ENCODE measurements at regions not wholly inside any gene's neighbourhood (a gene's known extent, or its start where the extent isn't known, plus 50 kb on each side); places are given as distances from the start of the nearest gene placed in this dataset.

DNA sequence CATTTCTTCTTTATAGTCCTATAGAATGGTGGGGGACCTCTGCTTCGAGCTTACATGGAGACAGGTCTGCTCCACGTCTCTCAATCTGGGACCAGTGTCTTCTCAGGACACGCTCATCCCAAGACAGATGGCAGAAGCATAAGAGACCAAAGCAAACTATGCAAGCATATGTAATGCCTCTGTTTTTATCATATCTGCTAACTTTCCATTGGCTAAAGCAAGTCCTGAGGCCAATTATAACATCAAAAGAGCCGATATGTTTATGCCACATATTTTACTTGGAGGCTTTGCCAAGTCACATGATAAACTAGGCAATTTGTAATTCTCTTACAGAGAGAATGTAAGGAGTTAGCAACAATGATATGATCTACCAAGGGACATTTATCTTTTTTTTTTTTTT, 102.6 kb upstream of the NRBF2 start:
- ChIA-PET POLR2A (no interaction called here), RAD21 (ENCODE audit: low non-redundant PET in 1 of 2, low total read pairs in 2 of 2, uncharacterized antibody in 2 of 2, unreplicated experiment in 2 of 2) (no interaction called here), CTCF (no interaction called here)
- Histone ChIP-seq H3K27ac (ENCODE audit: low read depth, low read length) (no peak overlapping the region), H3K9ac (ENCODE audit: low read length) (no peak overlapping the region), H3K36me3 (ENCODE audit: control insufficient read depth in 1 of 2, insufficient read depth in 2 of 2, low read length in 2 of 2) (no peaks in the 10 kb centered on the region), H3K79me2 (ENCODE audit: insufficient read depth, low read length) (no peaks in the 10 kb centered on the region), H3K4me2 (ENCODE audit: low read length) (no peak overlapping the region), H3K4me1 (ENCODE audit: control insufficient read depth in 1 of 2, insufficient read depth in 2 of 2, low read length in 2 of 2) (no peaks in the 10 kb centered on the region), H3K9me3 (ENCODE audit: control insufficient read depth in 1 of 2, insufficient read depth in 1 of 2, low read depth in 1 of 2, low read length in 2 of 2) (no peaks in the 10 kb centered on the region), H3K9me2 (ENCODE audit: insufficient read depth) (no peaks in the 10 kb centered on the region), H3K27me3 (ENCODE audit: insufficient read depth, low read length) (no peaks in the 10 kb centered on the region), H3K4me3 (replicated peaks in 1 of 2; ENCODE audit: low read depth in 1 of 2, low read length in 2 of 2) (no peak overlapping the region), H2AFZ (ENCODE audit: low read depth, low read length, poor library complexity, severe bottlenecking) (no peak overlapping the region), H4K20me1 (ENCODE audit: insufficient read depth) (no peaks in the 10 kb centered on the region; the same call in 1 of the 2 replicates)
- TF ChIP-seq POLR2AphosphoS5 (IDR thresholded peaks at IDR 0.05; ENCODE audit: low read depth, low read length) (no peak), REST (IDR thresholded peaks at IDR 0.05; ENCODE audit: low read depth) (no peak), MAX (IDR thresholded peaks at IDR 0.05) (no peak), EZH2phosphoT487 (IDR thresholded peaks at IDR 0.05; ENCODE audit: borderline replicate concordance) (no peak), CBX3 (IDR thresholded peaks at IDR 0.05; ENCODE audit: low read depth) (no peak), RAD21 (IDR thresholded peaks at IDR 0.05; ENCODE audit: low read depth) (no peak), SP1 (IDR thresholded peaks at IDR 0.05; ENCODE audit: low read depth) (no peak), FOSL1 (IDR thresholded peaks at IDR 0.05; ENCODE audit: low read depth) (no peak), SIN3A (IDR thresholded peaks at IDR 0.05; ENCODE audit: low read depth) (no peak)
- TF ChIP-seq, protein P1, sequence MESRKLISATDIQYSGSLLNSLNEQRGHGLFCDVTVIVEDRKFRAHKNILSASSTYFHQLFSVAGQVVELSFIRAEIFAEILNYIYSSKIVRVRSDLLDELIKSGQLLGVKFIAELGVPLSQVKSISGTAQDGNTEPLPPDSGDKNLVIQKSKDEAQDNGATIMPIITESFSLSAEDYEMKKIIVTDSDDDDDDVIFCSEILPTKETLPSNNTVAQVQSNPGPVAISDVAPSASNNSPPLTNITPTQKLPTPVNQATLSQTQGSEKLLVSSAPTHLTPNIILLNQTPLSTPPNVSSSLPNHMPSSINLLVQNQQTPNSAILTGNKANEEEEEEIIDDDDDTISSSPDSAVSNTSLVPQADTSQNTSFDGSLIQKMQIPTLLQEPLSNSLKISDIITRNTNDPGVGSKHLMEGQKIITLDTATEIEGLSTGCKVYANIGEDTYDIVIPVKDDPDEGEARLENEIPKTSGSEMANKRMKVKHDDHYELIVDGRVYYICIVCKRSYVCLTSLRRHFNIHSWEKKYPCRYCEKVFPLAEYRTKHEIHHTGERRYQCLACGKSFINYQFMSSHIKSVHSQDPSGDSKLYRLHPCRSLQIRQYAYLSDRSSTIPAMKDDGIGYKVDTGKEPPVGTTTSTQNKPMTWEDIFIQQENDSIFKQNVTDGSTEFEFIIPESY (IDR thresholded peaks at IDR 0.05; ENCODE audit: extremely low read depth, insufficient replicate concordance, low read length): no peak
- TF ChIP-seq, protein P2, sequence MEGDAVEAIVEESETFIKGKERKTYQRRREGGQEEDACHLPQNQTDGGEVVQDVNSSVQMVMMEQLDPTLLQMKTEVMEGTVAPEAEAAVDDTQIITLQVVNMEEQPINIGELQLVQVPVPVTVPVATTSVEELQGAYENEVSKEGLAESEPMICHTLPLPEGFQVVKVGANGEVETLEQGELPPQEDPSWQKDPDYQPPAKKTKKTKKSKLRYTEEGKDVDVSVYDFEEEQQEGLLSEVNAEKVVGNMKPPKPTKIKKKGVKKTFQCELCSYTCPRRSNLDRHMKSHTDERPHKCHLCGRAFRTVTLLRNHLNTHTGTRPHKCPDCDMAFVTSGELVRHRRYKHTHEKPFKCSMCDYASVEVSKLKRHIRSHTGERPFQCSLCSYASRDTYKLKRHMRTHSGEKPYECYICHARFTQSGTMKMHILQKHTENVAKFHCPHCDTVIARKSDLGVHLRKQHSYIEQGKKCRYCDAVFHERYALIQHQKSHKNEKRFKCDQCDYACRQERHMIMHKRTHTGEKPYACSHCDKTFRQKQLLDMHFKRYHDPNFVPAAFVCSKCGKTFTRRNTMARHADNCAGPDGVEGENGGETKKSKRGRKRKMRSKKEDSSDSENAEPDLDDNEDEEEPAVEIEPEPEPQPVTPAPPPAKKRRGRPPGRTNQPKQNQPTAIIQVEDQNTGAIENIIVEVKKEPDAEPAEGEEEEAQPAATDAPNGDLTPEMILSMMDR (IDR thresholded peaks at IDR 0.05 in 2 of 3, conservative IDR thresholded peaks at IDR 0.05 in 1 of 3; ENCODE audit: borderline replicate concordance in 1 of 3, insufficient read depth in 1 of 3, low read depth in 2 of 3, low read length in 2 of 3): no peak
- BruUV-seq (replicated peaks): no TSS peak
- DNase-seq (ENCODE audit: low read depth, low spot score) (no peak), ATAC-seq (no peak)
- intact Hi-C loops (cut with micrococcal nuclease): no loop called here

Data from HCT116 (cell line).